ENCODE measurements at regions not wholly inside any gene's neighbourhood (a gene's known extent, or its start where the extent isn't known, plus 50 kb on each side); places are given as distances from the start of the nearest gene placed in this dataset.

DNA sequence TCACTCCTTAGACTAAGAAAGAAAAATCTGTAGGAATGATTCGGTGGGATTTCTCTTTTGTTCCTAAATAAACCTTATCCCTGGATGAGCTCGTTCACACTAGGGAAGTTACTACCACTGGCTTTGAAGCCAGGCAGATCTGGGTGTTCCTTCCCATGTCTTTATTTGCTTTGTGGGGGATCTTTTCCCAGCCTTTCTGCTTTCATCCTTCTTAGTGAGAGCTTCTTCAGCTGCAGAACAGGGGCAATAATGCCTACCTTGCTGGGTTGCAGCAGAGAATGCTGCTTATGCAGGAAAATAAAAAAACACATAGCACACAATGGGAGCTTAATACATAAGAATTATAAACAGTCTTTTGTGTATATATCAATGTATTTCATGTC is 292.1 kb downstream of the SOX11 start:
- TF ChIP-seq CTCF (IDR thresholded peaks at IDR 0.05; ENCODE audit: poor library complexity) (no peak), EZH2 (IDR thresholded peaks at IDR 0.05; ENCODE audit: borderline replicate concordance) (no peak)

Data from hepatocyte (in vitro differentiated cells).